ENCODE measurements at regions not wholly inside any gene's neighbourhood (a gene's known extent, or its start where the extent isn't known, plus 50 kb on each side); places are given as distances from the start of the nearest gene placed in this dataset.

GRCh38 chr4:160772668-160773067, 1391.1 kb downstream of the FSTL5 start:
- DNase-seq, result no peak

DNA sequence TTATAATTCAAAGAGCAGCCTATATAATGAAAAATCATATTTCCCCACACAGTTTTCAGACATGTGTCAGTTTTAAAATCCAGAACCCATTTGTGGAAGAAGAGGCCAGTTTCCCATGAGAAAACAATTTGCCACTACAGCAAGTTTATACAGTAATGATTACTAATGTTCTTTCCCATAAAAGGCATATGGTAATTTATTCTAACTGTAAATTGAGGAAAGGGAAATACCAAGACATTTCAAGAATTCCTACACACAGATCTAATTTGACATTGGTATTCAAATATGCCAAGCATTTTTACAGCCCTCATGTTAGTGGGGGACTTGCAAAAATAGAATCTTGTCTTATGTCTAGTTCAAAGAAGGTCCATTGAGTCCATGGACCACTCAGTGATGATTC, 1368.6 kb downstream of the FSTL5 start:
- no peak for DNase-seq

GRCh38 chr4:160808174-160808573, 1355.6 kb downstream of the FSTL5 start:
- no peak for DNase-seq

GRCh38 chr4:160809576-160809975, 1354.2 kb downstream of the FSTL5 start:
- DNase-seq, result no peak

DNA sequence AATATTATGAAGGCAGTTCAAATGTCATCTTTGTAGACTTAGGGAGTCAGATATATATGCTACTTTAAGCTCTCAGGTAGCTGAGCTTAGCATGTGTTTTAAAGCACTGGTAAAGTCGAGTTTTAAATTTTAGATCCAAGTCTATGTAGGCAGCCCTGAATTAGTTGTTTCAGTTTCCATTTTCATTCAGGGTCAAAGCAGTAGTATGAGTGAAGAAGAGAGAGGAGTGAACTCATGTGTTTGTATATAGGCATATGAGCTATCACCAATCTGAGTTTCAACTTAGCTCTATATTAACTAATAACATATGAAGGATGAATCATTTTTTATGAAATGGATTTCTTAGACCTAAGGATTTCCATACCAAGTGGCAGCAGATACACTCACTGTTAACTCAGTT, 1353.4 kb downstream of the FSTL5 start:
- no peak for DNase-seq

GRCh38 chr4:160810941-160811340, 1352.9 kb downstream of the FSTL5 start:
- no peak for DNase-seq

GRCh38 chr4:160811956-160812355, 1351.8 kb downstream of the FSTL5 start:
- no peak for DNase-seq

GRCh38 chr4:160814726-160815125, 1349.1 kb downstream of the FSTL5 start:
- no peak for DNase-seq

GRCh38 chr4:160818571-160818970, 1345.2 kb downstream of the FSTL5 start:
- DNase-seq, result no peak

DNA sequence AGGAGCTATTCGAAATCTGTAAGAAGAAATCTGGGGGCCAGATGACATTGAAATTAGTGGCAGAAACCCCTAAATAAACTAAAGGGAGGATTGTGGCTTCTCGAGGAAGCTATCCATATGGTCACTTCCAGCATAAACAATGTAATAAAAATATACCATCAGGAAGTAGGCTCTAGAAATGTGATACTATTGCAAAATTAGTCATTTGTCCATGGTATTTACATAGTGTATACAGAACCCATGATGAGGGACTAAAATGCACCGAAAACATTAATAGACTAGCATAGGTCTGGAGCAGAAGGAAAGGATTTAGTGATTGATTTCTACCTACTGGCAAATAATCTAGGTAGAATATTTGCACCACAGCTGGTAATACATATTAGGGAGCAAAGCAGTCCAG, 1344.0 kb downstream of the FSTL5 start:
- no peak for DNase-seq

- no peak for DNase-seq
Measured at GRCh38 chr4:160824481-160824880, 1339.3 kb downstream of the FSTL5 start.

DNA sequence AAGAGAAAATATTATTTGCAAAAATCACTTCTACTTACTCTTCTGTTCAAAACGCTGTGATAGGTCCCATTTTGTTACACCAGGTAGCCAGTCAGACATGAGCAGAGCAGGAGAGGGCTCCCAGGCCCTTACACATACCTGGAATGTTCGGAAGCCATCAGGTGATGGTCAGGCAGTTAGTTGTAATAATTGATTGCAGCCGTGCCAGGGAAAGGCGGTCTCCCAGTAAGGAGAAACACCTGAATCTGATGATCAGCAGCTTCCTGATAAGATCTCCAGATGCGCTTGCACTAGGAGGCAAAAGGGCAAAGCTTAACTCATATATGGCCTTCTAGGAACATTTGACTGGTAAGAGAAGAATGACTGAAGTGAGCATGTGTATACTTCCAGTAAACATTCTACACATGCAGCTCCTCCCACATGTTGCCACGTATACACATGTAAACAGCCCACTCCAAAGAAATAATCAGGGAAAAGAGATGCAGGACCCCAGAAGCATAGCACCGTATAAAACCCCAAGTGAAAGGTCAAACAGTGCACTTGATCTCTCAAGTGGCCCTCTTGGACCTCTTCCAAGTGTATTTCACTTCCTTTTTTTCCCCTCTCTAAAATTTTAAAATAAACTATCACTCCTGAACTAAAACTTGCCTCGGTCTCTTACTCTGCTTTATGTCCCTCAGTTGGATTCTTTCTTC, 1338.0 kb downstream of the FSTL5 start:
- no peak for DNase-seq

DNA sequence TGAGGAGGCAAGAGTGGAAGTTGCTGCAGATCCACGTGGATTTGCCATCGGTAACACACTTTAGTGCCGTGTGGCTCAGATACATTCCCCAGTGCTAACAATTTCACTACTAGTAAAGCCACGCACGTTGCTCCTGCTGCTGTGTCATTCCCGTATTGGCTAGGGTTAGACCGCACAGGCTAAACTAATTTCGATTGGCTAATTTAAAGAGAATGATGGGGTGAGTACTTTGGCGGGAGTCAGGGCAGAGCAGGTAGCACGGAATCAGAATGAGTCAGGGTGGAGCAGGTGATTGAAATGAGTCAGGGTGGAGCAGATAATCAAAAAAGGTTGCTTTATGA, 1337.5 kb downstream of the FSTL5 start:
- no peak for DNase-seq

- DNase-seq, result no peak
Measured at GRCh38 chr4:160831165-160831922, 1332.5 kb downstream of the FSTL5 start.

DNA sequence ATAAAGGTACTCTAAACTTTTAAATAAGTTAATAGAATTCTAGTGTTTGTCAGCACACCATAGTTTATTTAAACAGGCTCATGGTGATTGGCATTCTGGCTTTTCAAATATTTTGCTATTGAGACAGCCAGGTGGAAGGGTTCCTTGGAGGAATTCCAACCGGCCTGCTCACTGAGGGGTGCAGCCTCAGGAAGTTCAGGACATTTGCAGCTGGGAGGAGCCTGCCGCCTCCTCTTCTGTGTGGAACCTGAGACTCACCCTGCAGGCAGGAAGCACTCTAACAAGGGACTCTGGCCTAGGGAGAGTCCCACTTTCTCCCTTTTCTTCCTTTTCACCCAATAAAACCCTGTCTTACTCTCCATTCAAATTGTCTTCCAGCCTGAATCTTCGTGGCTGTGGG, 1328.0 kb downstream of the FSTL5 start:
- no peak for DNase-seq

GRCh38 chr4:160836431-160836830, 1327.4 kb downstream of the FSTL5 start:
- no peak for DNase-seq

GRCh38 chr4:160846121-160846520, 1317.7 kb downstream of the FSTL5 start:
- no peak for DNase-seq

GRCh38 chr4:160847228-160847627, 1316.6 kb downstream of the FSTL5 start:
- DNase-seq, result no peak

- no peak for DNase-seq
Measured at GRCh38 chr4:160848489-160848888, 1315.3 kb downstream of the FSTL5 start.

GRCh38 chr4:160848901-160849760, 1314.7 kb downstream of the FSTL5 start:
- no peak for DNase-seq

GRCh38 chr4:160864253-160864652, 1299.5 kb downstream of the FSTL5 start:
- no peak for DNase-seq

- DNase-seq, result no peak
Measured at GRCh38 chr4:160869899-160870298, 1293.9 kb downstream of the FSTL5 start.

- no peak for DNase-seq
Measured at GRCh38 chr4:160872491-160872890, 1291.3 kb downstream of the FSTL5 start.

All from NCI-H345 (cell line).